HEK293 (cell line): ENCODE measurements at regions not wholly inside any gene's neighbourhood (a gene's known extent, or its start where the extent isn't known, plus 50 kb on each side); places are given as distances from the start of the nearest gene placed in this dataset.

Experiments used
- KLF10 ChIP-seq: fragments of 450-650 bp; IDR thresholded peaks from 2 replicates; pipeline ENCODE4 v1.5.1; 2018; ENCODE audit warnings: missing biosample characterization, mild to moderate bottlenecking, missing genetic modification characterization
- TF ChIP-seq, protein P1 (sequence below): fragments of 450-650 bp; formaldehyde crosslinking; IDR thresholded peaks from 2 replicates; pipeline ENCODE4 v1.5.1; 2016; ENCODE audit warnings: missing biosample characterization, missing genetic modification characterization

DNA sequence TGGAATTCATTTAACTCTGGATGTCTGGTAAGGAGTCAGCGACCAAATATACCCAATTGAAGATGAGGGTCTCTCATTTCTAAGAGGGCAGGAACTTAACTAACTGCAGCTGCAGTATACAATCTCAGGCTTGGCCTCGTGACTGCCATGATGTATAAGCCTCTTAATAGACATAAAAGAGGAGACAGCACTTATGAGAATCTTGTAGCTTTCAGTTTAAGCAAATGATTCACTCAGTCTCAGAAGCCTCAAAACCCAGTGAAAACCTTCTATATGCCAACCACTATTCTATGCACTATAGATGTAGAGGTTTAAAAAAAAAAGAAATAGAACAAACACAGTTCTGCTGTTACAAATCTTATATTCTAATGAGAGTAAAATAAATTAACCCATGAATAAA, 513.9 kb downstream of the TBL1XR1 start:
- TF ChIP-seq KLF10, result no peak
- TF ChIP-seq, protein P1, sequence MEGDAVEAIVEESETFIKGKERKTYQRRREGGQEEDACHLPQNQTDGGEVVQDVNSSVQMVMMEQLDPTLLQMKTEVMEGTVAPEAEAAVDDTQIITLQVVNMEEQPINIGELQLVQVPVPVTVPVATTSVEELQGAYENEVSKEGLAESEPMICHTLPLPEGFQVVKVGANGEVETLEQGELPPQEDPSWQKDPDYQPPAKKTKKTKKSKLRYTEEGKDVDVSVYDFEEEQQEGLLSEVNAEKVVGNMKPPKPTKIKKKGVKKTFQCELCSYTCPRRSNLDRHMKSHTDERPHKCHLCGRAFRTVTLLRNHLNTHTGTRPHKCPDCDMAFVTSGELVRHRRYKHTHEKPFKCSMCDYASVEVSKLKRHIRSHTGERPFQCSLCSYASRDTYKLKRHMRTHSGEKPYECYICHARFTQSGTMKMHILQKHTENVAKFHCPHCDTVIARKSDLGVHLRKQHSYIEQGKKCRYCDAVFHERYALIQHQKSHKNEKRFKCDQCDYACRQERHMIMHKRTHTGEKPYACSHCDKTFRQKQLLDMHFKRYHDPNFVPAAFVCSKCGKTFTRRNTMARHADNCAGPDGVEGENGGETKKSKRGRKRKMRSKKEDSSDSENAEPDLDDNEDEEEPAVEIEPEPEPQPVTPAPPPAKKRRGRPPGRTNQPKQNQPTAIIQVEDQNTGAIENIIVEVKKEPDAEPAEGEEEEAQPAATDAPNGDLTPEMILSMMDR (tag by site-specific recombination), result no peak
